Spleen (tissue), 11 donors: ENCODE measurements at regions not wholly inside any gene's neighbourhood (a gene's known extent, or its start where the extent isn't known, plus 50 kb on each side); places are given as distances from the start of the nearest gene placed in this dataset.

ENCODE experiments used
- DNase-seq: peaks from one replicate; pipeline ENCODE4 v3.0.0-alpha.2; 2020
- H3K27ac ChIP-seq, 8 donors: fragments of 200-600 bp; sonication (generic) in 7 of 8; 1 replicate in 4 of 8; 2 replicates in 4 of 8; pipeline versions ENCODE4 v1.5.0 to v1.8.0; 2016 to 2021; ENCODE audit warnings: inconsistent platforms in 4 of 8, mild to moderate bottlenecking in 4 of 8, moderate library complexity in 1 of 8
- H3K27me3 ChIP-seq, 7 donors: fragments of 200-600 bp; sonication (generic) in 6 of 7; replicated peaks in 1 of 7; 1 replicate in 4 of 7; 2 replicates in 3 of 7; pipeline versions ENCODE4 v1.5.0 to v1.8.0; 2016 to 2021; ENCODE audit warnings: inconsistent platforms in 3 of 7, mild to moderate bottlenecking in 1 of 7
- H3K36me3 ChIP-seq, 6 donors: fragments of 200-600 bp; sonication (generic) in 5 of 6; 1 replicate in 4 of 6; 2 replicates in 2 of 6; pipeline versions ENCODE4 v1.5.0 to v1.8.0; 2016 to 2021; ENCODE audit warnings: inconsistent platforms in 2 of 6
- H3K4me1 ChIP-seq, 6 donors: fragments of 200-600 bp; sonication (generic) in 5 of 6; 1 replicate in 3 of 6; 2 replicates in 3 of 6; pipeline versions ENCODE4 v1.5.0 to v1.8.0; 2016 to 2021; ENCODE audit warnings: inconsistent platforms in 3 of 6
- H3K4me3 ChIP-seq, 8 donors: fragments of 200-600 bp; sonication (generic) in 7 of 8; 1 replicate in 4 of 8; 2 replicates in 4 of 8; pipeline versions ENCODE4 v1.5.0 to v1.8.0; 2016 to 2021; ENCODE audit warnings: inconsistent platforms in 4 of 8, mild to moderate bottlenecking in 4 of 8, moderate library complexity in 2 of 8
- H3K9me3 ChIP-seq, 8 donors: fragments of 200-600 bp; sonication (generic) in 7 of 8; 1 replicate in 4 of 8; 2 replicates in 4 of 8; pipeline versions ENCODE4 v1.5.0 to v1.8.0; 2016 to 2021; ENCODE audit warnings: inconsistent platforms in 4 of 8
- CTCF ChIP-seq, 11 experiments: fragments of 200-600 bp in 7 of 11; fragments of 450-650 bp in 4 of 11; sonication (generic) in 4 of 11; IDR thresholded peaks in 8 of 11; conservative IDR thresholded peaks in 3 of 11; 1 replicate in 7 of 11; 2 replicates in 4 of 11; pipeline versions ENCODE4 v1.4.0 to v1.8.0; 2016 to 2021; ENCODE audit warnings: antibody characterized with exemption in 11 of 11, inconsistent platforms in 4 of 11, mild to moderate bottlenecking in 1 of 11
- POLR2A ChIP-seq, 3 donors: fragments of 450-650 bp; IDR thresholded peaks; one replicate each; pipeline ENCODE4 v1.5.1; 2017; ENCODE audit warnings: antibody characterized with exemption in 3 of 3, mild to moderate bottlenecking in 1 of 3
- POLR2AphosphoS5 ChIP-seq, 3 donors: sonication (generic); formaldehyde crosslinking; IDR thresholded peaks; one replicate each; pipeline ENCODE4 v1.5.1; 2017; ENCODE audit warnings: antibody characterized with exemption in 3 of 3
- WGBS, 5 donors: extraction: QIAGEN DNeasy Blood & Tissue Kit in 3 of 5; methylation state at CpG; one replicate each; pipeline versions ENCODE4 v1.1.5 to v1.1.7; 2013 to 2018; 5-methylcytosine and 5-hydroxymethylcytosine counted together
- intact Hi-C: fragments of 100-400 bp; cut with DNase I; formaldehyde crosslinking; loops from one replicate; pipeline ENCODE4 v1.15.0; 2023; ENCODE audit warnings: low total_unique reads
- donor health status: healthy with polysubstance abuse.
- donor health status: DM: no; HTN: no; CAD: no; lungs with moderate emphysema.
- donor health status: DM: no; HTN: no; CAD: no.
- donor health status: Bipolar disorder and iron deficiency.
- donor health status: healthy.
- donor health status: DM: no; HTN: no; CAD: no.
- donor health status: DM: yes; HTN: yes; CAD: no.

DNA sequence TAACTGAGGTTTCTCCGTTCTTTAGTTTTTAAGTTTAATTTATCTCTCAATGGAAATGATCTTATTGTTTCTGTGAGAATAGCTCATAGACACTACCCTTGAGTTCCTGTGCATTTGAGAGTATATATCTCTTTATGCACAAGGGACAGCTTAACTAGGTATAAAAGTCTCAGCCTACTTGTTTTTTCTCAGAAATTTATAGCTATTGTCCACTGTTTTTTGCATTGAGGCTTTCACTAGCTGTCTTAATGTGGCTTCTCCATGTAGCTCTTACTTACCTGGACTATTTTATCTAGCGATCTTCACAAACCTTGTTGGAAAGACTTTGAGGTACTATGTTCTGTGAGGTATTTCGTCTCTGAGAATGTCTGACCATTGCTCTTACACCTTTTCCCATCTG lies 153.9 kb upstream of the RTL1 start:
- DNase-seq: no peak
- intact Hi-C loops: no loop called here
- WGBS, 5 donors: 76 to 90% (median 81%) methylated on average over 3 of the region's 3 CpGs

DNA sequence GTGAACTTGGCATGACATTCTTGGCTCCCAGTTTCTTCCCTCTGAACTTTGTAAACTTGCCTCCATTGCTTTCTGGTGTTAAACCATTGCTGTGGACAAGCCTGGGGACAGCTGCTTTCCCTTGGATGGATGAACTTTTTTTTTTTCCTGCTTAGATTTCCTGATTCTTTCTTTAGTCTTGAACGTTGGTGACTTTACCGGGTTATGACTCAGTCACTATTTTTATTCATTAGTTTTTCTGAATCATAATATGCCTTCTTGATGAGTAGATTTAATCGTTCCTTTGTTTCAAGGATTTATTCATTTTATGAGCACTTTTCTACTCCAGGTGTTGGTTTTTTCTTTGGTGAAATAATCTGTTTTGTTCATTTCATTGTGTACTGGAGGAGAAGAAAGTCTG lies 155.0 kb upstream of the RTL1 start:
- Histone ChIP-seq H3K4me3 (no peak overlapping the region), H3K27me3 (peaks cover 0 to 3% (median 0%) of the 10 kb centered on the region in 7 donors), H3K36me3 (peaks cover 0 to 34% (median 0%) of the 10 kb centered on the region in 6 donors), H3K27ac (no peak overlapping the region), H3K9me3 (peaks cover 0 to 24% (median 8%) of the 10 kb centered on the region in 8 donors), H3K4me1 (peaks cover 0 to 10% (median 0%) of the 10 kb centered on the region in 6 donors)
- no peak for DNase-seq
- TF ChIP-seq CTCF (IDR thresholded peaks at IDR 0.05 in 8 of 11, conservative IDR thresholded peaks at IDR 0.05 in 3 of 11) (no peak), POLR2AphosphoS5 (IDR thresholded peaks at IDR 0.05) (no peak), POLR2A (IDR thresholded peaks at IDR 0.05) (no peak)
- intact Hi-C loops: no loop called here
- WGBS, 5 donors: 63 to 77% (median 72%) methylated on average over 3 of the region's 3 CpGs

More for the DNA sequence above, 153.9 kb upstream of the RTL1 start:
- Histone ChIP-seq H3K4me3 (no peak overlapping the region), H3K36me3 (peaks cover 0 to 38% (median 0%) of the 10 kb centered on the region in 6 donors), H3K27ac (no peak overlapping the region), H3K27me3 (peaks cover 0 to 3% (median 0%) of the 10 kb centered on the region in 7 donors), H3K4me1 (peaks cover 0 to 4% (median 0%) of the 10 kb centered on the region in 6 donors), H3K9me3 (peaks cover 0 to 24% (median 8%) of the 10 kb centered on the region in 8 donors)
- TF ChIP-seq CTCF (IDR thresholded peaks at IDR 0.05 in 8 of 11, conservative IDR thresholded peaks at IDR 0.05 in 3 of 11): no peak
- TF ChIP-seq POLR2A (IDR thresholded peaks at IDR 0.05): no peak

DNA sequence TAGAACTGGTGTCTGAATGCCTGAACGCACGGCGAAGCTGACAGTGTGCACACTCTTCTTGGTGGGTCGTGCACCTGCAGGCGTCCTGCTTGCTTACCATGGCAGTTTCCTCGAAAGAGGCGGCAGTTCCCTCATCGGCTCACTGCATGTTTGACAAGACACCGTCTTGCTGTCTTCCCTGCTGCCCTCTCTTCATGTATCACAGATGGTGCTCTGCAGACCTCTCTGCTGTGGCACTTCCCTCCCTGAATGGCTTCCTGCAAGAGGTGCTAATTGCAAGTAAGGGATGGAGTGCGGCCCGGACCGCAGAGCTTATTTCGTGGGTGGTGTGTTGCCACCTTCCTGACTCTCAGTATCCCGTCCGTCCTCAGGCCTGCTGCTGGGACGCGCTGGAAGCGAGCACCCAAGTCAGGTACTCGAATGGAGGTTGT lies 156.7 kb upstream of the RTL1 start:
- Histone ChIP-seq H3K27me3 (peaks cover 0 to 3% (median 0%) of the 10 kb centered on the region in 7 donors), H3K4me3 (no peak overlapping the region), H3K27ac (no peak overlapping the region), H3K9me3 (peaks cover 0 to 24% (median 8%) of the 10 kb centered on the region in 8 donors), H3K36me3 (peaks cover 0 to 18% (median 0%) of the 10 kb centered on the region in 6 donors), H3K4me1 (peaks cover 0 to 10% (median 0%) of the 10 kb centered on the region in 6 donors)
- intact Hi-C loops: no loop called here
- no peak for TF ChIP-seq POLR2AphosphoS5 (IDR thresholded peaks at IDR 0.05)
- no peak for TF ChIP-seq CTCF (IDR thresholded peaks at IDR 0.05 in 8 of 11, conservative IDR thresholded peaks at IDR 0.05 in 3 of 11)
- no peak for TF ChIP-seq POLR2A (IDR thresholded peaks at IDR 0.05)
- 90 to 93% (median 91%) methylated on average over 19 of the region's 19 CpGs for WGBS, 5 donors
- peak; percentile 61 for DNase-seq

GRCh38 chr14:101061411-101062064 lies 158.0 kb upstream of the RTL1 start:
- WGBS, 5 donors: 83 to 94% (median 94%) methylated on average over 18 of the region's 18 CpGs
- Histone ChIP-seq H3K4me1 (peaks cover 0 to 10% (median 0%) of the 10 kb centered on the region in 6 donors), H3K27me3 (peaks cover 0 to 3% (median 0%) of the 10 kb centered on the region in 7 donors), H3K9me3 (peaks cover 0 to 17% (median 8%) of the 10 kb centered on the region in 8 donors), H3K36me3 (peaks cover 0 to 6% (median 0%) of the 10 kb centered on the region in 6 donors), H3K4me3 (no peak overlapping the region), H3K27ac (no peak overlapping the region)
- TF ChIP-seq POLR2AphosphoS5 (IDR thresholded peaks at IDR 0.05) (no peak), POLR2A (IDR thresholded peaks at IDR 0.05) (no peak), CTCF (IDR thresholded peaks at IDR 0.05 in 8 of 11, conservative IDR thresholded peaks at IDR 0.05 in 3 of 11) (no peak)
- intact Hi-C loops: no loop called here
- DNase-seq: peak; percentile 56
